HG03135 (cell line): ENCODE measurements at regions not wholly inside any gene's neighbourhood (a gene's known extent, or its start where the extent isn't known, plus 50 kb on each side); places are given as distances from the start of the nearest gene placed in this dataset.
"Not testable (repeated sequence)": the region's sequence is repeated elsewhere in the genome, so short reads cannot be mapped to it uniquely, and the experiment has no call there.

Experiments
- ATAC-seq: cut with Tn5 transposase; IDR thresholded peaks from one replicate; pipeline ENCODE4 v1.9.1; 2021; ENCODE audit warnings: mild to moderate bottlenecking, moderate library complexity; ENCODE audit not compliant: unreplicated experiment

GRCh38 chr6:8181160-8181881 is 79.0 kb upstream of the EEF1E1 start:
- ATAC-seq: no peak

- no peak for ATAC-seq
Observed at GRCh38 chr6:8180327-8181159, 78.2 kb upstream of the EEF1E1 start.

- no peak for ATAC-seq
Observed at GRCh38 chr6:8177721-8178120, 75.4 kb upstream of the EEF1E1 start.

- no peak for ATAC-seq
Observed at GRCh38 chr6:8175046-8175777, 72.9 kb upstream of the EEF1E1 start.

- ATAC-seq: no peak
Observed at GRCh38 chr6:8174571-8174970, 72.2 kb upstream of the EEF1E1 start.

- ATAC-seq: no peak
Observed at GRCh38 chr6:8172530-8172929, 70.2 kb upstream of the EEF1E1 start.

GRCh38 chr6:8170754-8171153 is 68.4 kb upstream of the EEF1E1 start:
- no peak for ATAC-seq

GRCh38 chr6:8170245-8170644 is 67.9 kb upstream of the EEF1E1 start:
- no peak for ATAC-seq

GRCh38 chr6:8166156-8166555 is 63.8 kb upstream of the EEF1E1 start:
- no peak for ATAC-seq

GRCh38 chr6:8165008-8165407 is 62.7 kb upstream of the EEF1E1 start:
- ATAC-seq: not testable (repeated sequence)

- ATAC-seq: not testable (repeated sequence)
Observed at GRCh38 chr6:8164281-8164680, 61.9 kb upstream of the EEF1E1 start.

GRCh38 chr6:8159966-8160365 is 57.6 kb upstream of the EEF1E1 start:
- no peak for ATAC-seq

- no peak for ATAC-seq
Observed at GRCh38 chr6:8157839-8158238, 55.5 kb upstream of the EEF1E1 start.

GRCh38 chr6:8155259-8156012 is 53.1 kb upstream of the EEF1E1 start:
- ATAC-seq: no peak
